ENCODE measurements at regions not wholly inside any gene's neighbourhood (a gene's known extent, or its start where the extent isn't known, plus 50 kb on each side); places are given as distances from the start of the nearest gene placed in this dataset.

DNA sequence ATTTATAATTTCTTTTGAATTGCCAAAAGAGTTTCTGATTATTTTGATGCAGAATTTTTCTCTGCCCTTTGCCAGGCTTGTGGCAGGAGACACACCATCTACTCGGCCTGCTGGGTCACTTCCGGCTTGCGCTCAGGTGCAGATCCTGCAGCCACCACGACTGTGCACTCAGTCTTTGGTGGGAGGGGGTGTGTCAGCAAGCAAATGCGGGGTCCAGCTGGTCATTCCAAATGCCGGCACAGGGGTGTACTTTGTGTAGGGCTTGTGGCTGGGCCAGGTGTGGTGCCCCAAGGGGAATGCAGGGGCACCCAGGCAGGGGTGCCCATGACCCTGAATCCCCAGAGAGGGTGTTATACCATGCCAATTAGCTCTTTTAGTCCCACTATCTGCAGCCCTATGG lies 673.0 kb downstream of the TLL1 start:
- no peak overlapping the region for H3K27ac Mint-ChIP-seq

More for the DNA sequence above, 673.0 kb downstream of the TLL1 start:
- Histone ChIP-seq H3K79me1 (ENCODE audit: insufficient read depth, low read depth, low read length, poor library complexity, severe bottlenecking) (no peaks in the 10 kb centered on the region), H3K9ac (ENCODE audit: extremely low read depth, insufficient read length, low read length) (no peak overlapping the region), H2BK120ac (ENCODE audit: low read depth, low read length, poor library complexity, severe bottlenecking) (no peak overlapping the region), H3K4me1 (ENCODE audit: insufficient read depth, low read length) (no peaks in the 10 kb centered on the region), H2AFZ (ENCODE audit: low read length) (no peak overlapping the region), H3K79me2 (ENCODE audit: insufficient read depth, low read length) (no peaks in the 10 kb centered on the region), H3K23ac (ENCODE audit: insufficient read length, low read depth, low read length) (no peak overlapping the region), H3K23me2 (ENCODE audit: insufficient read length, low read depth, low read length, poor library complexity, severe bottlenecking) (no peaks in the 10 kb centered on the region), H3K27me3 (ENCODE audit: insufficient read depth, low read length) (no peaks in the 10 kb centered on the region), H3K9me3 (ENCODE audit: control insufficient read depth, low read depth, low read length) (no peaks in the 10 kb centered on the region), H2AK5ac (ENCODE audit: insufficient read length, low read length) (no peak overlapping the region), H2BK20ac (ENCODE audit: low read depth, low read length, poor library complexity, severe bottlenecking) (no peak overlapping the region), H4K8ac (replicated peaks; ENCODE audit: insufficient read length, low read depth, low read length) (no peak overlapping the region), H4K91ac (ENCODE audit: insufficient read length, low read depth, low read length) (no peak overlapping the region), H2BK12ac (ENCODE audit: insufficient read length, low read depth, low read length) (no peak overlapping the region), H2BK15ac (ENCODE audit: low read depth, low read length) (no peak overlapping the region), H3K4me2 (ENCODE audit: insufficient read depth, insufficient read length, low read length) (no peak overlapping the region), H3K27ac (ENCODE audit: insufficient read length, low read depth, low read length) (no peak overlapping the region), H3K18ac (ENCODE audit: insufficient read length, low read depth, low read length) (no peak overlapping the region), H3K4ac (ENCODE audit: low read depth, low read length) (no peak overlapping the region), H2BK5ac (ENCODE audit: insufficient read length, low read length) (no peak overlapping the region), H4K20me1 (ENCODE audit: control insufficient read depth, insufficient read depth, insufficient read length) (no peaks in the 10 kb centered on the region), H3K56ac (ENCODE audit: insufficient read length, low read depth, low read length) (no peak overlapping the region), H3K14ac (ENCODE audit: insufficient read depth, low read length) (no peak overlapping the region), H4K5ac (ENCODE audit: insufficient read length, low read depth, low read length) (no peak overlapping the region), H3T11ph (ENCODE audit: low read length) (no peak overlapping the region)
- H3K4me1 Mint-ChIP-seq = no peaks in the 10 kb centered on the region
- DNase-seq = no peak
- H3K36me3 Mint-ChIP-seq (ENCODE audit: insufficient read depth in 1 of 3, low read depth in 3 of 3) = no peaks in the 10 kb centered on the region
- no CpG with 5 or more reads among the region's 6 CpGs for WGBS (ENCODE audit: extremely low coverage, insufficient read length, low lambda C conversion rate)
- no peaks in the 10 kb centered on the region for H3K27me3 Mint-ChIP-seq (ENCODE audit: low read depth)
- H3K4me3 Mint-ChIP-seq = no peak overlapping the region
- peaks cover 2 to 3% of the 10 kb centered on the region in 2 experiments; a peak in 4 of 5 replicates for H3K9me3 Mint-ChIP-seq
- TF ChIP-seq, protein P1, sequence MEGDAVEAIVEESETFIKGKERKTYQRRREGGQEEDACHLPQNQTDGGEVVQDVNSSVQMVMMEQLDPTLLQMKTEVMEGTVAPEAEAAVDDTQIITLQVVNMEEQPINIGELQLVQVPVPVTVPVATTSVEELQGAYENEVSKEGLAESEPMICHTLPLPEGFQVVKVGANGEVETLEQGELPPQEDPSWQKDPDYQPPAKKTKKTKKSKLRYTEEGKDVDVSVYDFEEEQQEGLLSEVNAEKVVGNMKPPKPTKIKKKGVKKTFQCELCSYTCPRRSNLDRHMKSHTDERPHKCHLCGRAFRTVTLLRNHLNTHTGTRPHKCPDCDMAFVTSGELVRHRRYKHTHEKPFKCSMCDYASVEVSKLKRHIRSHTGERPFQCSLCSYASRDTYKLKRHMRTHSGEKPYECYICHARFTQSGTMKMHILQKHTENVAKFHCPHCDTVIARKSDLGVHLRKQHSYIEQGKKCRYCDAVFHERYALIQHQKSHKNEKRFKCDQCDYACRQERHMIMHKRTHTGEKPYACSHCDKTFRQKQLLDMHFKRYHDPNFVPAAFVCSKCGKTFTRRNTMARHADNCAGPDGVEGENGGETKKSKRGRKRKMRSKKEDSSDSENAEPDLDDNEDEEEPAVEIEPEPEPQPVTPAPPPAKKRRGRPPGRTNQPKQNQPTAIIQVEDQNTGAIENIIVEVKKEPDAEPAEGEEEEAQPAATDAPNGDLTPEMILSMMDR (conservative IDR thresholded peaks at IDR 0.05) = no peak
